HEK293 (cell line): ENCODE measurements at regions not wholly inside any gene's neighbourhood (a gene's known extent, or its start where the extent isn't known, plus 50 kb on each side); places are given as distances from the start of the nearest gene placed in this dataset.

ENCODE experiments used
- CTCF ChIP-seq: fragments of 450-650 bp; formaldehyde crosslinking; IDR thresholded peaks from 2 replicates; pipeline ENCODE4 v1.5.1; 2016; ENCODE audit warnings: missing biosample characterization, missing genetic modification characterization
- ZNF10 ChIP-seq: fragments of 450-650 bp; formaldehyde crosslinking; IDR thresholded peaks from 2 replicates; pipeline ENCODE4 v1.5.1; 2017; ENCODE audit warnings: missing biosample characterization, missing genetic modification characterization
- ZNF175 ChIP-seq: fragments of 450-650 bp; formaldehyde crosslinking; IDR thresholded peaks from 2 replicates; pipeline ENCODE4 v1.5.1; 2016; ENCODE audit warnings: missing biosample characterization, missing genetic modification characterization
- ZNF398 ChIP-seq: fragments of 450-650 bp; formaldehyde crosslinking; IDR thresholded peaks from 2 replicates; pipeline ENCODE4 v1.5.1; 2017; ENCODE audit warnings: missing biosample characterization, missing genetic modification characterization

- TF ChIP-seq CTCF (tag by site-specific recombination) = no peak
- no peak for TF ChIP-seq ZNF10 (tag by site-specific recombination)
- no peak for TF ChIP-seq ZNF398 (tag by site-specific recombination)
- no peak for TF ChIP-seq ZNF175 (tag by site-specific recombination)
Measured at GRCh38 chr3:150235799-150236198, 172.3 kb upstream of the TSC22D2 start.
